ENCODE measurements at regions not wholly inside any gene's neighbourhood (a gene's known extent, or its start where the extent isn't known, plus 50 kb on each side); places are given as distances from the start of the nearest gene placed in this dataset.

- no TSS peak for BruUV-seq (replicated peaks)
- Histone ChIP-seq H3K9me3 (no peaks in the 10 kb centered on the region), H3K4me1 (peaks cover 33% of the 10 kb centered on the region), H3K27me3 (replicated peaks; ENCODE audit: control insufficient read depth, insufficient read depth, low read length) (no peaks in the 10 kb centered on the region), H3K4me3 (ENCODE audit: low read depth, low read length) (no peak overlapping the region), H3K36me3 (ENCODE audit: control insufficient read depth, insufficient read depth, low read length) (no peaks in the 10 kb centered on the region)
- Mint-ChIP-seq H3K9me3 (ENCODE audit: unreplicated experiment) (no peaks in the 10 kb centered on the region), H3K4me3 (ENCODE audit: unreplicated experiment) (no peak overlapping the region), H3K4me1 (ENCODE audit: low read depth, unreplicated experiment) (peaks cover 34% of the 10 kb centered on the region), H3K27me3 (ENCODE audit: insufficient read depth, unreplicated experiment) (no peaks in the 10 kb centered on the region), H3K27ac (ENCODE audit: unreplicated experiment) (no peak overlapping the region), H3K36me3 (ENCODE audit: insufficient read depth, unreplicated experiment) (no peaks in the 10 kb centered on the region)
- ChIA-PET POLR2A (no interaction called here), CTCF (no interaction called here)
- no peak for TF ChIP-seq CTCF (IDR thresholded peaks at IDR 0.05; ENCODE audit: insufficient read depth in 1 of 2, low read depth in 1 of 2, low read length in 1 of 2, severe bottlenecking in 1 of 2, unreplicated experiment in 1 of 2)
- DNase-seq, result no peak
- intact Hi-C loops (cut with micrococcal nuclease; ENCODE audit: unreplicated experiment), result no loop called here
Measured at GRCh38 chr6:145263778-145264211, 471.5 kb downstream of the EPM2A start.

GRCh38 chr6:145266432-145267075 lies 468.8 kb downstream of the EPM2A start:
- no peak for DNase-seq
- no peaks in the 10 kb centered on the region for H3K36me3 Mint-ChIP-seq (ENCODE audit: insufficient read depth, unreplicated experiment)
- no peaks in the 10 kb centered on the region for H3K27me3 Mint-ChIP-seq (ENCODE audit: insufficient read depth, unreplicated experiment)
- no peaks in the 10 kb centered on the region for H3K9me3 Mint-ChIP-seq (ENCODE audit: unreplicated experiment)
- peaks cover 43% of the 10 kb centered on the region for H3K4me1 Mint-ChIP-seq (ENCODE audit: low read depth, unreplicated experiment)
- intact Hi-C loops (cut with micrococcal nuclease; ENCODE audit: unreplicated experiment), result loop anchor here (1.0 to 2.0 kb wide), 2 partner anchors 16 to 76 kb away; no protein-coding TSS in a partner anchor
- peak overlapping the region; percentile 70 for H3K27ac Mint-ChIP-seq (ENCODE audit: unreplicated experiment)
- ChIA-PET CTCF (no interaction called here), POLR2A (no interaction called here)
- H3K9me3 ChIP-seq, result no peaks in the 10 kb centered on the region
- H3K36me3 ChIP-seq (ENCODE audit: control insufficient read depth, insufficient read depth, low read length), result no peaks in the 10 kb centered on the region
- peaks cover 44% of the 10 kb centered on the region for H3K4me1 ChIP-seq
- H3K27me3 ChIP-seq (replicated peaks; ENCODE audit: control insufficient read depth, insufficient read depth, low read length), result no peaks in the 10 kb centered on the region
- peak overlapping the region; percentile 43 for H3K4me3 Mint-ChIP-seq (ENCODE audit: unreplicated experiment)
- no peak for TF ChIP-seq CTCF (IDR thresholded peaks at IDR 0.05; ENCODE audit: insufficient read depth in 1 of 2, low read depth in 1 of 2, low read length in 1 of 2, severe bottlenecking in 1 of 2, unreplicated experiment in 1 of 2)
- BruUV-seq (replicated peaks), result no TSS peak
- no peak overlapping the region for H3K4me3 ChIP-seq (ENCODE audit: low read depth, low read length)

- no peaks in the 10 kb centered on the region for H3K36me3 Mint-ChIP-seq (ENCODE audit: insufficient read depth, unreplicated experiment)
- Histone ChIP-seq H3K36me3 (ENCODE audit: control insufficient read depth, insufficient read depth, low read length) (no peaks in the 10 kb centered on the region), H3K4me1 (peaks cover 51% of the 10 kb centered on the region), H3K27me3 (replicated peaks; ENCODE audit: control insufficient read depth, insufficient read depth, low read length) (no peaks in the 10 kb centered on the region), H3K9me3 (no peaks in the 10 kb centered on the region), H3K4me3 (ENCODE audit: low read depth, low read length) (no peak overlapping the region)
- H3K4me1 Mint-ChIP-seq (ENCODE audit: low read depth, unreplicated experiment), result peaks cover 51% of the 10 kb centered on the region
- H3K4me3 Mint-ChIP-seq (ENCODE audit: unreplicated experiment), result peak overlapping the region; percentile 43
- no peaks in the 10 kb centered on the region for H3K27me3 Mint-ChIP-seq (ENCODE audit: insufficient read depth, unreplicated experiment)
- POLR2A ChIA-PET, result no interaction called here
- H3K9me3 Mint-ChIP-seq (ENCODE audit: unreplicated experiment), result no peaks in the 10 kb centered on the region
- TF ChIP-seq CTCF (IDR thresholded peaks at IDR 0.05; ENCODE audit: insufficient read depth in 1 of 2, low read depth in 1 of 2, low read length in 1 of 2, severe bottlenecking in 1 of 2, unreplicated experiment in 1 of 2), result no peak
- peak overlapping the region; percentile 70 for H3K27ac Mint-ChIP-seq (ENCODE audit: unreplicated experiment)
- intact Hi-C loops (cut with micrococcal nuclease; ENCODE audit: unreplicated experiment), result loop anchor here (1.0 to 2.0 kb wide), 2 partner anchors 16 to 77 kb away; no protein-coding TSS in a partner anchor
- CTCF ChIA-PET, result no interaction called here
- no TSS peak for BruUV-seq (replicated peaks)
- DNase-seq, result peak; percentile 76 to 77
Measured at GRCh38 chr6:145267076-145267867, 468.0 kb downstream of the EPM2A start.
